ENCODE measurements at regions not wholly inside any gene's neighbourhood (a gene's known extent, or its start where the extent isn't known, plus 50 kb on each side); places are given as distances from the start of the nearest gene placed in this dataset.

GRCh38 chr2:144663207-144663606 lies 143.3 kb upstream of the ZEB2 start:
- TF ChIP-seq CTCF (conservative IDR thresholded peaks at IDR 0.05 in 1 of 2, IDR thresholded peaks at IDR 0.05 in 1 of 2; ENCODE audit: low read depth in 1 of 2, low read length in 2 of 2) (no peak), EZH2 (IDR thresholded peaks at IDR 0.05; ENCODE audit: low read length, missing control alignments) (no peak)

All from fibroblast of lung (primary cell).